ENCODE measurements at regions not wholly inside any gene's neighbourhood (a gene's known extent, or its start where the extent isn't known, plus 50 kb on each side); places are given as distances from the start of the nearest gene placed in this dataset.

GRCh38 chr6:137291441-137291840 is 72.3 kb upstream of the IFNGR1 start:
- peak in 1 of 3 donors; percentile 66 for DNase-seq

GRCh38 chr6:137290601-137291261 is 71.5 kb upstream of the IFNGR1 start:
- DNase-seq, result no peak
- Histone ChIP-seq H3K9me3 (no peaks in the 10 kb centered on the region), H3K4me3 (no peak overlapping the region), H3K27ac (no peak overlapping the region), H3K27me3 (no peaks in the 10 kb centered on the region), H3K36me3 (no peaks in the 10 kb centered on the region), H3K4me1 (no peaks in the 10 kb centered on the region)
- TF ChIP-seq POLR2A (IDR thresholded peaks at IDR 0.05), result no peak
- no peak for TF ChIP-seq CTCF (IDR thresholded peaks at IDR 0.05)

More at GRCh38 chr6:137291441-137291840, 72.3 kb upstream of the IFNGR1 start:
- H3K27me3 ChIP-seq, result no peaks in the 10 kb centered on the region
- no peaks in the 10 kb centered on the region for H3K9me3 ChIP-seq
- no peak overlapping the region for H3K4me3 ChIP-seq
- no peaks in the 10 kb centered on the region for H3K36me3 ChIP-seq
- H3K27ac ChIP-seq, result no peak overlapping the region
- TF ChIP-seq POLR2A (IDR thresholded peaks at IDR 0.05) (no peak), CTCF (IDR thresholded peaks at IDR 0.05) (no peak)
- no peaks in the 10 kb centered on the region for H3K4me1 ChIP-seq

GRCh38 chr6:137286916-137287315 is 67.7 kb upstream of the IFNGR1 start:
- no peak overlapping the region for H3K27ac ChIP-seq

GRCh38 chr6:137286368-137286767 is 67.2 kb upstream of the IFNGR1 start:
- Histone ChIP-seq H3K9me3 (no peaks in the 10 kb centered on the region), H3K36me3 (no peaks in the 10 kb centered on the region), H3K27me3 (no peaks in the 10 kb centered on the region), H3K27ac (no peak overlapping the region), H3K4me1 (no peaks in the 10 kb centered on the region), H3K4me3 (no peak overlapping the region)
- no peak for TF ChIP-seq POLR2A (IDR thresholded peaks at IDR 0.05)
- no peak for TF ChIP-seq CTCF (IDR thresholded peaks at IDR 0.05)
- no peak for DNase-seq

More at GRCh38 chr6:137286916-137287315, 67.7 kb upstream of the IFNGR1 start:
- H3K36me3 ChIP-seq, result no peaks in the 10 kb centered on the region
- no peak overlapping the region for H3K4me3 ChIP-seq
- no peak for DNase-seq
- no peaks in the 10 kb centered on the region for H3K27me3 ChIP-seq
- TF ChIP-seq POLR2A (IDR thresholded peaks at IDR 0.05), result no peak
- TF ChIP-seq CTCF (IDR thresholded peaks at IDR 0.05), result no peak
- no peaks in the 10 kb centered on the region for H3K4me1 ChIP-seq
- H3K9me3 ChIP-seq, result no peaks in the 10 kb centered on the region

GRCh38 chr6:137284811-137285110 is 65.6 kb upstream of the IFNGR1 start:
- Histone ChIP-seq H3K4me1 (no peaks in the 10 kb centered on the region), H3K36me3 (no peaks in the 10 kb centered on the region), H3K9me3 (no peaks in the 10 kb centered on the region), H3K27me3 (no peaks in the 10 kb centered on the region), H3K27ac (no peak overlapping the region), H3K4me3 (no peak overlapping the region)
- DNase-seq, result no peak
- TF ChIP-seq POLR2A (IDR thresholded peaks at IDR 0.05) (no peak), CTCF (IDR thresholded peaks at IDR 0.05) (no peak)

Data from Peyer's patch (tissue), 4 donors.